ENCODE measurements at regions not wholly inside any gene's neighbourhood (a gene's known extent, or its start where the extent isn't known, plus 50 kb on each side); places are given as distances from the start of the nearest gene placed in this dataset.

- Mint-ChIP-seq H3K36me3 (ENCODE audit: low read depth) (no peaks in the 10 kb centered on the region), H3K9me3 (no peaks in the 10 kb centered on the region), H3K27ac (no peak overlapping the region), H3K4me1 (no peaks in the 10 kb centered on the region), H3K4me3 (no peak overlapping the region), H3K27me3 (ENCODE audit: low read depth, poor library complexity) (no peaks in the 10 kb centered on the region)
- DNase-seq = no peak
- TF ChIP-seq, protein P1, sequence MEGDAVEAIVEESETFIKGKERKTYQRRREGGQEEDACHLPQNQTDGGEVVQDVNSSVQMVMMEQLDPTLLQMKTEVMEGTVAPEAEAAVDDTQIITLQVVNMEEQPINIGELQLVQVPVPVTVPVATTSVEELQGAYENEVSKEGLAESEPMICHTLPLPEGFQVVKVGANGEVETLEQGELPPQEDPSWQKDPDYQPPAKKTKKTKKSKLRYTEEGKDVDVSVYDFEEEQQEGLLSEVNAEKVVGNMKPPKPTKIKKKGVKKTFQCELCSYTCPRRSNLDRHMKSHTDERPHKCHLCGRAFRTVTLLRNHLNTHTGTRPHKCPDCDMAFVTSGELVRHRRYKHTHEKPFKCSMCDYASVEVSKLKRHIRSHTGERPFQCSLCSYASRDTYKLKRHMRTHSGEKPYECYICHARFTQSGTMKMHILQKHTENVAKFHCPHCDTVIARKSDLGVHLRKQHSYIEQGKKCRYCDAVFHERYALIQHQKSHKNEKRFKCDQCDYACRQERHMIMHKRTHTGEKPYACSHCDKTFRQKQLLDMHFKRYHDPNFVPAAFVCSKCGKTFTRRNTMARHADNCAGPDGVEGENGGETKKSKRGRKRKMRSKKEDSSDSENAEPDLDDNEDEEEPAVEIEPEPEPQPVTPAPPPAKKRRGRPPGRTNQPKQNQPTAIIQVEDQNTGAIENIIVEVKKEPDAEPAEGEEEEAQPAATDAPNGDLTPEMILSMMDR (IDR thresholded peaks at IDR 0.05) = no peak
These were observed 797.5 kb upstream of the NRXN1 start for GRCh38 chr2:51829477-51829876.

- Mint-ChIP-seq H3K4me1 (no peaks in the 10 kb centered on the region), H3K36me3 (ENCODE audit: low read depth) (no peaks in the 10 kb centered on the region), H3K27ac (no peak overlapping the region), H3K27me3 (ENCODE audit: low read depth, poor library complexity) (no peaks in the 10 kb centered on the region), H3K4me3 (no peak overlapping the region), H3K9me3 (no peaks in the 10 kb centered on the region)
- DNase-seq = no peak
- TF ChIP-seq, protein P1 (IDR thresholded peaks at IDR 0.05) = no peak
These were observed 793.9 kb upstream of the NRXN1 start for GRCh38 chr2:51825823-51826222.

DNA sequence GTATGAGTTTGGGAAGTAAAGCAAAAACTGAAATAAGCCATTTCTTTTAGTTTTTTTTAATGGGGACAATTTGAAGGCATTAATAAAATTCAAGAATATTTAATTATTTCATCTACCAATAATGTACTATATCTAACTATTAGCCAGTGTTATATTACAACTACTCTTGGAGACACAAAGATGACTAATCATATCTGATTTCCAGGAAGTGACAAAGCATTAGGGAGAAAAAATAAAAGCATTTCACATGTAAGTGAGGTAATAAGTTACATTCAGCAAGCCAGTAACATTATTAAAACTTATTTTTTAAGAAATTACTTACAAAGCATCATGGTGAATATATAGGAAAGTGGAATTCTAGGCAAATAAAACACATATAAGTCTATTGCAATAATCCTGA lies 781.3 kb upstream of the NRXN1 start:
- no peak overlapping the region for H3K27ac Mint-ChIP-seq
- H3K4me3 Mint-ChIP-seq = no peak overlapping the region
- no peak for DNase-seq
- TF ChIP-seq, protein P1 (IDR thresholded peaks at IDR 0.05) = no peak
- H3K27me3 Mint-ChIP-seq (ENCODE audit: low read depth, poor library complexity) = peaks cover 4% of the 10 kb centered on the region
- H3K9me3 Mint-ChIP-seq = no peaks in the 10 kb centered on the region
- no peaks in the 10 kb centered on the region for H3K4me1 Mint-ChIP-seq
- no peaks in the 10 kb centered on the region for H3K36me3 Mint-ChIP-seq (ENCODE audit: low read depth)

GRCh38 chr2:51812138-51812866 lies 780.4 kb upstream of the NRXN1 start:
- no peak for DNase-seq
- H3K4me3 Mint-ChIP-seq = no peak overlapping the region
- H3K9me3 Mint-ChIP-seq = no peaks in the 10 kb centered on the region

DNA sequence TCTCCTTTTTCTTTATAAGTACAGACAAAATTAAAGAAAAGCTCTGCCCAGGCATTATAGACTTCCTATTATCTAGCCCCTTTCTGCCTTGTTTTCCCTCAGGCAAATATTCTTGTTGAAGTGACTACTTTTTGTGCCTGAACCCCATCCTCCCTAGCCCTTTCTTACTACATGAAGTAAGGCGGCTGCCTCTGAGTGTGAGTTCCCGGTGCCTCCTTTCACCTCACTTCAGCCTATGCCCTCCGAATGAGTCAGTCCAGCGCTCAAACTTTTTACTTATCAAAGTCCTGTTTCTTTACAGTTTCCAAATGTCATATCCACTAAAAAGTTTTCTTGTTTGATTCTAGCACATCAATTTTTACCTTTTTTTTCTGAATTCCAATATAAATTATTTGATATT lies 778.3 kb upstream of the NRXN1 start:
- no peak for DNase-seq
- TF ChIP-seq, protein P1 (IDR thresholded peaks at IDR 0.05) = no peak
- Mint-ChIP-seq H3K36me3 (ENCODE audit: low read depth) (no peaks in the 10 kb centered on the region), H3K27ac (no peak overlapping the region), H3K4me1 (no peaks in the 10 kb centered on the region), H3K27me3 (ENCODE audit: low read depth, poor library complexity) (no peaks in the 10 kb centered on the region), H3K4me3 (no peak overlapping the region), H3K9me3 (no peaks in the 10 kb centered on the region)

More at GRCh38 chr2:51812138-51812866, 780.4 kb upstream of the NRXN1 start:
- TF ChIP-seq, protein P1 (IDR thresholded peaks at IDR 0.05) = no peak
- no peaks in the 10 kb centered on the region for H3K36me3 Mint-ChIP-seq (ENCODE audit: low read depth)
- no peaks in the 10 kb centered on the region for H3K4me1 Mint-ChIP-seq
- no peak overlapping the region for H3K27ac Mint-ChIP-seq
- H3K27me3 Mint-ChIP-seq (ENCODE audit: low read depth, poor library complexity) = no peaks in the 10 kb centered on the region

- H3K9me3 Mint-ChIP-seq = peaks cover 1% of the 10 kb centered on the region
- no peak for DNase-seq
- no peak overlapping the region for H3K27ac Mint-ChIP-seq
- H3K27me3 Mint-ChIP-seq (ENCODE audit: low read depth, poor library complexity) = no peaks in the 10 kb centered on the region
- no peaks in the 10 kb centered on the region for H3K36me3 Mint-ChIP-seq (ENCODE audit: low read depth)
- TF ChIP-seq, protein P1 (IDR thresholded peaks at IDR 0.05) = no peak
- H3K4me1 Mint-ChIP-seq = no peaks in the 10 kb centered on the region
- no peak overlapping the region for H3K4me3 Mint-ChIP-seq
These were observed 775.3 kb upstream of the NRXN1 start for GRCh38 chr2:51807229-51807628.
